Prostate gland (tissue), 2 donors: ENCODE measurements at regions not wholly inside any gene's neighbourhood (a gene's known extent, or its start where the extent isn't known, plus 50 kb on each side); places are given as distances from the start of the nearest gene placed in this dataset.

Experiments
- POLR2A ChIP-seq: fragments of 450-650 bp; IDR thresholded peaks from one replicate; pipeline ENCODE4 v1.6.1; 2016; ENCODE audit warnings: antibody characterized with exemption, mild to moderate bottlenecking
- POLR2AphosphoS5 ChIP-seq: sonication (generic); formaldehyde crosslinking; IDR thresholded peaks from one replicate; pipeline ENCODE4 v1.6.1; 2017; ENCODE audit warnings: antibody characterized with exemption
- TF ChIP-seq, protein P1 (sequence below), 4 experiments: fragments of 200-600 bp in 2 of 4; fragments of 450-650 bp in 2 of 4; sonication (generic) in 2 of 4; IDR thresholded peaks; 1 replicate in 3 of 4; 2 replicates in 1 of 4; pipeline ENCODE4 v1.5.1; 2016 to 2019; ENCODE audit warnings: antibody characterized with exemption in 4 of 4, mild to moderate bottlenecking in 2 of 4, moderate library complexity in 2 of 4

DNA sequence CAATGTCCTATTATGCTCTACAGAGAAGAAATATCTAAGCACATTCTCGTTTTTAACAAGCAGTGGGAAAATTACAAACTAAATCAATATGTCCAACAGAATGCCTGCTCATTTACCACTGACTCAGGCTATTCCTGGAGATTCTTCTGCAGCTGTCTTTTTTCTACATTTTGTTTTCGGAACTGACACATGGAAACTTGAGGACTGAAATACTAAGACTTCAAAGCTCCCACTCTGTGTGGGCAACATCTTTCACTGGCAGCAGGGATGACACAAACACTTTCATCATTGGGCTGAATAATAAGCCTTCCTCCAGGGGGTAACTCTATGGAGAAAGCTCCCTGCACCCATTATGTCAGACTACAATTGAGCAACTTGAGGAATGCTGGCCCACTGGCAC lies 175.5 kb upstream of the NCAM2 start:
- TF ChIP-seq, protein P1, sequence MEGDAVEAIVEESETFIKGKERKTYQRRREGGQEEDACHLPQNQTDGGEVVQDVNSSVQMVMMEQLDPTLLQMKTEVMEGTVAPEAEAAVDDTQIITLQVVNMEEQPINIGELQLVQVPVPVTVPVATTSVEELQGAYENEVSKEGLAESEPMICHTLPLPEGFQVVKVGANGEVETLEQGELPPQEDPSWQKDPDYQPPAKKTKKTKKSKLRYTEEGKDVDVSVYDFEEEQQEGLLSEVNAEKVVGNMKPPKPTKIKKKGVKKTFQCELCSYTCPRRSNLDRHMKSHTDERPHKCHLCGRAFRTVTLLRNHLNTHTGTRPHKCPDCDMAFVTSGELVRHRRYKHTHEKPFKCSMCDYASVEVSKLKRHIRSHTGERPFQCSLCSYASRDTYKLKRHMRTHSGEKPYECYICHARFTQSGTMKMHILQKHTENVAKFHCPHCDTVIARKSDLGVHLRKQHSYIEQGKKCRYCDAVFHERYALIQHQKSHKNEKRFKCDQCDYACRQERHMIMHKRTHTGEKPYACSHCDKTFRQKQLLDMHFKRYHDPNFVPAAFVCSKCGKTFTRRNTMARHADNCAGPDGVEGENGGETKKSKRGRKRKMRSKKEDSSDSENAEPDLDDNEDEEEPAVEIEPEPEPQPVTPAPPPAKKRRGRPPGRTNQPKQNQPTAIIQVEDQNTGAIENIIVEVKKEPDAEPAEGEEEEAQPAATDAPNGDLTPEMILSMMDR (IDR thresholded peaks at IDR 0.05): no peak
- TF ChIP-seq POLR2A (no peak), POLR2AphosphoS5 (no peak)
